Muscle layer of duodenum (tissue), 2 donors: ENCODE measurements at regions not wholly inside any gene's neighbourhood (a gene's known extent, or its start where the extent isn't known, plus 50 kb on each side); places are given as distances from the start of the nearest gene placed in this dataset.

Source experiments
- H3K27ac ChIP-seq: one replicate; pipeline ENCODE4 v1.7.0; 2013; ENCODE audit warnings: mild to moderate bottlenecking, low read length
- H3K27me3 ChIP-seq: one replicate; pipeline ENCODE4 v1.7.0; 2013; ENCODE audit warnings: low read depth, mild to moderate bottlenecking, control low read depth, low read length
- H3K36me3 ChIP-seq, 2 donors: one replicate each; pipeline ENCODE4 v1.7.0; 2013; ENCODE audit warnings: low read length in 2 of 2, control low read depth in 1 of 2, mild to moderate bottlenecking in 1 of 2; ENCODE audit not compliant: insufficient read depth in 2 of 2, control insufficient read depth in 1 of 2
- H3K4me1 ChIP-seq, 2 donors: one replicate each; pipeline ENCODE4 v1.7.0; 2013; ENCODE audit warnings: low read length in 2 of 2, mild to moderate bottlenecking in 2 of 2, control low read depth in 1 of 2, moderate library complexity in 1 of 2; ENCODE audit not compliant: insufficient read depth in 2 of 2, control insufficient read depth in 1 of 2
- H3K4me3 ChIP-seq, 2 donors: one replicate each; pipeline ENCODE4 v1.7.0; 2013; ENCODE audit warnings: low read length in 2 of 2, low read depth in 1 of 2, mild to moderate bottlenecking in 1 of 2
- H3K9me3 ChIP-seq, 2 donors: one replicate each; pipeline ENCODE4 v1.7.0; 2013; ENCODE audit warnings: low read length in 2 of 2, control low read depth in 1 of 2, mild to moderate bottlenecking in 1 of 2; ENCODE audit not compliant: control insufficient read depth in 1 of 2
- donor health status: healthy.

DNA sequence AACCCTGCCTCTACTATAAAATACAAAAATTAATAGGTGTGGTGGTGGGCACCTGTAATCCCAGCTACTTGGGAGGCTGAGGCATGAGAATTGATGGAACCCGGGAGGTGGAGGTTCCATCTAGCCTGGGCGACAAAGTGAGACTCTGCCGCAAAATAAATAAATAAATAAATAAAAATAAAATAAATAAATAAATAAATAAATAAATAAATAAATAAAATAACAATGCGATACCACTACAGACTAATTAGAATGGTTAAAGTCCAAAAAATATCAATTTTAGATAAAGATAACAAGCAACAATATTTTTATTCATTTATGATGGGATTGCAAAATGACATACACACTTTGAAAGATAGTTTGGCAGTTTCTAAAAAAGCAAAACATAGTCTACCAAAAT, 1131.5 kb downstream of the SI start:
- Histone ChIP-seq H3K9me3 (no peaks in the 10 kb centered on the region), H3K4me3 (no peak overlapping the region), H3K36me3 (no peaks in the 10 kb centered on the region), H3K4me1 (no peaks in the 10 kb centered on the region), H3K27ac (no peak overlapping the region), H3K27me3 (no peaks in the 10 kb centered on the region)

DNA sequence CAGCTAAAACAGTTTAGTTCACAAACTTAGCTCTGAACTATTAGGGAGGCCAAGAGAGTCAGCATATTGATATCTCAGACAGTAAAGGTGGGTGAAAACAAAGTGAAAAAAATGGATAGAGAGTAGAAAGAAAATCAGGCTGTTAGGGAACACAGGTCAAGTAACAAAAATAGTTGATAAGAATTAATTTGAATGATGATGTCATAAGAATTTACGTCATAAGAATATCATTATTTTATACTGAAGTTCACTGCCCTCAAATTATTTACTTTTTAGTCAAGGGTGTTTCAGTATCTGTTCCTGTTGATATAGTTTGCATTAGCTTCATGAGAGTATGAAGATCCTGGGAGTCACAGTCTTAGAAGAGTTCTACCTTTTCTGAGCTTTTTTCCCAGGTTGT, 1134.6 kb downstream of the SI start:
- Histone ChIP-seq H3K27me3 (no peaks in the 10 kb centered on the region), H3K36me3 (no peaks in the 10 kb centered on the region), H3K4me1 (no peaks in the 10 kb centered on the region), H3K9me3 (no peaks in the 10 kb centered on the region), H3K4me3 (no peak overlapping the region), H3K27ac (no peak overlapping the region)

DNA sequence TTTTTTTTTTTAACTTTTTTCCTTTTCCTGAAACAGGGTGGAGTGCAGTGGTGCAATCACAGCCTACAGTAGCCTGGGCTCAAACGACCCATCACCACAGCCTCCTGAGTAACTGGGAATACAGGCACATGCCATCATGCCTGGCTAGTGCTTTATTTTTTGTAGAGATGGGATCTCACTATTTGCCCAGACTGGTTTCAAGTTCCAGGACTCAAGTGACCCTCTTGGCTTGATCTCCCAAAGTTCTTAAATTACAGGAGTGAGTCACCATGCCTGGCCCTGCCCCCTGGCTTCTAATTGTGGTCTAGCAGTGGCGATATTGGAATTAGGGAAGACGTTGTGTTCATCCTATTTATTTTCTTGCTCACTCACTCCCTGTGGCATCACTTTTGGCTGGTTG, 1138.4 kb downstream of the SI start:
- no peaks in the 10 kb centered on the region for H3K27me3 ChIP-seq
- no peaks in the 10 kb centered on the region for H3K36me3 ChIP-seq
- no peak overlapping the region for H3K27ac ChIP-seq
- H3K4me1 ChIP-seq, result no peaks in the 10 kb centered on the region
- H3K9me3 ChIP-seq, result no peaks in the 10 kb centered on the region
- no peak overlapping the region for H3K4me3 ChIP-seq

DNA sequence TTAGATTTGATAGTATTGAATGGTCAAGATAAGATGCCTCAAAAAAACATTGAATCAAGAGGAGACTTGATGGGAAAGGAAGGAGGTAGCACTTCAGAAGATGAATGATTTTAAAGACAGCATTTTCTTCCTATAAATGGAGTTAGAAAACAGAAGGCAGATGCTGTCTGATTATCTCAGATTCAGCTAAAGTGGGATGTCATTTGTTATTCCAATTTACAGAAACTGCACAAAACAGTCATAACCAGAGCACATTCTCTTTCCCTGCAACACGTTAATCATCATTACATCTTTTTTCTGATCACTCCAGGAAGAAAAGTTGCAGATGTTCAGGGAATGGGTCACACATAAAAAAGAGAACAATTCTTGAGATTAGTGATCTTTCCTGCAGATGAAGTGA, 1141.8 kb downstream of the SI start:
- no peaks in the 10 kb centered on the region for H3K27me3 ChIP-seq
- no peak overlapping the region for H3K4me3 ChIP-seq
- no peaks in the 10 kb centered on the region for H3K4me1 ChIP-seq

DNA sequence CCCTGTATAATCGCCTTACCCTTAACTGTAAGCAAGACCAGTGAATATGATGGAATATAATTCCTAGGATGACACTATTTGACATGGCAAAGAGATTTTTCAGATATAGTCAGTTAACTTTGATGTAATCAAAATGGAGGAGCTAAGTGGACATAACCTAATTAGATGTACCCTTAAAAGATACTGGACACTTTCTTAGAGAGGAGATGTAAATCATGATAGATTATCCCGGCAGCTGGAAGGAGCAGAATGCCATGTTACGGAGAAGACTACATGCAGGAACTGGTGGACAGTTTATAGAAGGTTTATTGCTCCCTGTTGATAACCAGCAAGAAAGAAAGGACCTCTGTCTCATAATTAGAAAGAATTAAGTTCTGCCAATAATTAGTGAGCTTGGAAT, 1142.9 kb downstream of the SI start:
- no peak overlapping the region for H3K27ac ChIP-seq
- no peaks in the 10 kb centered on the region for H3K27me3 ChIP-seq
- no peaks in the 10 kb centered on the region for H3K36me3 ChIP-seq
- H3K4me1 ChIP-seq, result no peaks in the 10 kb centered on the region
- H3K4me3 ChIP-seq, result no peak overlapping the region
- H3K9me3 ChIP-seq, result no peaks in the 10 kb centered on the region

More for the DNA sequence above, 1141.8 kb downstream of the SI start:
- Histone ChIP-seq H3K36me3 (no peaks in the 10 kb centered on the region), H3K27ac (no peak overlapping the region), H3K9me3 (no peaks in the 10 kb centered on the region)

DNA sequence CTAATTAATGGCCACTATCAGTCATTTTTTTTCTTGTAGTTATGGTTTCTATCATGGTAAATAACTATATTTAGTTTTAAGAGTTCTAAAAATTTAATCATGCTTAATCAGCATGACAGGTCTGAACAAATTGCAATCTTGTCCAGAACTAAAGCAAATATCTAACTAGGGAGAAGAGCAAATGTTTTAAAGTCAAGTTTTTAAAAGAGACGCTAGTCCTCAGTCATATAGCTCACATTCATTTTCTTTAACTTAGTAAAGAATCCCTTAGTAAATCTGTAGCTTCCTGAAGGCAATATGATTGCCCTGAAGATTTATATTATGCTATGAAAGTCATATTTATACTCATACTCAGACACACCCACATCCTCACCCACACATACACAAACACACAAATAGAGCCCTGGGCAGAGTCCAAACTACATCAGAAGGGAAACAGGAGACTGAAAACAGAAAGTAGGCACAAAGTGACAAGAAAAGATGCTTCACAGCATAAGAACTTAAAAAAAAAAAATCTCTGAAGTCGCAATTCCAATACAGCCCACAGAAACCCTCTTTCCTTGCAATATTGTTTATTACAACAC, 1149.1 kb downstream of the SI start:
- H3K4me1 ChIP-seq, result no peaks in the 10 kb centered on the region
- no peak overlapping the region for H3K4me3 ChIP-seq
- no peaks in the 10 kb centered on the region for H3K9me3 ChIP-seq
- no peak overlapping the region for H3K27ac ChIP-seq
- H3K36me3 ChIP-seq, result no peaks in the 10 kb centered on the region
- H3K27me3 ChIP-seq, result no peaks in the 10 kb centered on the region

DNA sequence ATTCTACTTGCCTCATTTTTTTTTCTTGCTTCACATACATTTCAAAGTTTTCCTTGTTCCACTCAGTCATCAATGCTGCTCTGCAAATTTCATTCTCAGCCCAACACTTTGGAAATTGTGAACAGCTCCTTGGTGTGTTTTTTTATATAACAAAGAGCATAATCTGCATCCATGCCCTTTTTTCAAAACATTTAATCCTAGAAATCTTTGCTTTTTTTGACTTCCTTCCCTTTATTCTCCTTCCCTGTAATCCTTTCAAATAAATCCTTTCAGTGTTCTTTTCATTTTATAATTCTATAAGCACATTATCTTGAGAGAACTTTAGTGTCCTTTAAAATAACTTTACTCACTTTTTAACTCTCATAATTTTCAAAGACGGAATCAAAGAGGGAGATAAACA, 1150.8 kb downstream of the SI start:
- no peak overlapping the region for H3K4me3 ChIP-seq
- H3K4me1 ChIP-seq, result no peaks in the 10 kb centered on the region
- no peaks in the 10 kb centered on the region for H3K9me3 ChIP-seq
- no peak overlapping the region for H3K27ac ChIP-seq
- H3K36me3 ChIP-seq, result no peaks in the 10 kb centered on the region
- H3K27me3 ChIP-seq, result no peaks in the 10 kb centered on the region

DNA sequence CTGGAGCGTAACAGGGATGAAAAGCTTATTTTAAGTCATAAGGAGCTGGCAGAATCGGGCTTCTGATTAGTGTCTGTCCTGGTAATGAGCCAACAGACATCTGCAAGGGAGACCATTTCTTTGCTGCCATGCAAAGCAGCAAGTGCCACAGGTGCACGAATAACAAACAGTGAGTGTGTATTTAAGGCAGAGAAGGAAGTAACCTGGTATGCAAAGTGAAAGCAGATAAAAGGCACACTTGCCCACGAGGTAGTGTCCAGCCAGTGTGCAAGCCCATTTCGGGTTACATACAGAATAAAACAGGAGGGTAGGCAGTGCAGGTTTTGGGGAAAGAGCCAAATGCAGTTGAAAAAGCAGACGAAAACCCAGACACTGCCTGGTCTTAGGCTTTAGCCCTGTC, 1153.7 kb downstream of the SI start:
- H3K36me3 ChIP-seq, result no peaks in the 10 kb centered on the region
- H3K27me3 ChIP-seq, result no peaks in the 10 kb centered on the region
- H3K27ac ChIP-seq, result no peak overlapping the region
- no peaks in the 10 kb centered on the region for H3K9me3 ChIP-seq
- no peak overlapping the region for H3K4me3 ChIP-seq
- H3K4me1 ChIP-seq, result no peaks in the 10 kb centered on the region

DNA sequence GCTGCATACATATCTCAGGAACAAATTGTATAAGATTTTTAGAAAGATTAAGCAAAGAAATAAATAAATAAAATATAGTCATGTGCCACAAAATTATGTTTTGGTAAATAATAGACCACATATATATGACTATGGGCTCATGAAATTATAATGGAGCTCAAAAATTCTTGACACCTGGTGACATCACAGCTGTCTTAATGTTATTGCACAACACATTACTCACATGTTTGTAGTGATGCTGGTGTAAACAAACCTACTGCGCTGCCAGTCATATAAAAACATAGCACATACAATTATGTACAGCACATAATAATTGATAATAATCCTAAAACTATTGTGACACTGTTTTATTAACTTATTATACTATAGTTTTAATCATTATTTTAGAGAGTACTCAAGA, 1159.1 kb downstream of the SI start:
- Histone ChIP-seq H3K27ac (no peak overlapping the region), H3K4me3 (no peak overlapping the region)

DNA sequence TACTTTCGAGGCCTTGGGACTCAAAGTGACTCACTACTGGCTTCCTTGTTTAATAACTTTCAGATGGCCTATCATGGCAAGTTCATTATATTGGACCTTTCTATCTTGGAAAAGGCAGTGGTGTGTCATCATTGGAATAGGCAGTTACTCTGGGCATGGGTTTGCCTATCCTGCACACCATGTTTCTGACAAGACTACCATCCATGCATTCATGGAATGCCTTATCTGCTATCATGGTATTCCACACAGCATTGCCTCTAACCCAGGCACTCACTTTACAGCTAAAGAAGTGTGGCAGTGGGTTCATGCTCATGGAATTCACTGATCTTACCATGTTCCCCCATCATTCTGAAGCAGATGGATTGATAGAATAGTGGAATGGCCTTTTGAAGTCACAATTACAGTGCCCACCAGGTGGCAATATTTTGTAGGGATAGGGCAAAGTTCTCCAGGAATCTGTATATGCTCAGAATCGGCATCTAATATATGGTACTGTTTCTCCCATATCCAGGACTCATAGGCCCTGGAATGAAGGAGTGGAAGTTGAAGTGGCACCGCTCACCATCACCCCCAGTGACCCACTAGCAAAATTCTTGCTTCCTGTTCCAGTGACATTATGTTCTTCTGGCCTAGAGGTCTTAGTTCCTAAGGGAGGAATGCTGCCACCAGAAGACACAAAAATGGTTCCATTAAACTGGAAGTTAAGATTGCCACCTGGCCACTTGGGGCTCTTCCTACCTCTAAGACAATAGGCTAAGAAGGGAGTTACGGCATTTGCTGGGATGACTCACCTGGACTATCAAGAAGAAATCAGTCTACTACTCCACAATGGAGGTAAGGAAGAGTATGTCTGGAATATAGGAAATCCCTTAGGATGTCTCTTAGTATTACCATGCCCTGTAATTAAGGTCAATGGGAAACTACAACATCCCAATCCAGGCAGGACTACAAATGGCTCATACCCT, 1161.4 kb downstream of the SI start:
- H3K36me3 ChIP-seq, result no peaks in the 10 kb centered on the region
- no peaks in the 10 kb centered on the region for H3K9me3 ChIP-seq
- no peaks in the 10 kb centered on the region for H3K27me3 ChIP-seq
- H3K27ac ChIP-seq, result no peak overlapping the region
- H3K4me3 ChIP-seq, result no peak overlapping the region
- H3K4me1 ChIP-seq, result no peaks in the 10 kb centered on the region

More for the DNA sequence above, 1159.1 kb downstream of the SI start:
- H3K9me3 ChIP-seq, result no peaks in the 10 kb centered on the region
- H3K27me3 ChIP-seq, result no peaks in the 10 kb centered on the region
- H3K4me1 ChIP-seq, result no peaks in the 10 kb centered on the region
- H3K36me3 ChIP-seq, result no peaks in the 10 kb centered on the region

DNA sequence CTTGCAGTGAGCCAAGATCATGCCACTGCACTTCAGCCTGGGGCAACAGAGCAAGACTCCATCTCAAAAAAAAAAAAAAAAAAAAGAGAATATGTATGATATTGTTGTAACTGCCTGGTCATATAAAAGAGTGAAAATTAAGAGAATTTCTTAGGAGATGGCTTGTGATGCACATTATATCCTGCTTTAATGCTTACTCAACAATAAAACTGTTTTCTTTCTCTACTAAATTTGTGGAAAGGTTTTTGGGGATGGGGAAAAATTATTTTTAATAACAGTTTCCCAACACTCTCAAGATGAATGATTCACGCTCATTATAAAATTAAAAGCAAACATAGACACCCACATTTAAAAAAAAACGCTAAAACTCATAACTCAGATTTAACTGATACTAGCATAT, 1163.0 kb downstream of the SI start:
- Histone ChIP-seq H3K9me3 (no peaks in the 10 kb centered on the region), H3K27ac (no peak overlapping the region), H3K27me3 (no peaks in the 10 kb centered on the region), H3K4me3 (no peak overlapping the region), H3K4me1 (no peaks in the 10 kb centered on the region), H3K36me3 (no peaks in the 10 kb centered on the region)
